ENCODE measurements at regions not wholly inside any gene's neighbourhood (a gene's known extent, or its start where the extent isn't known, plus 50 kb on each side); places are given as distances from the start of the nearest gene placed in this dataset.

- H3K4me1 ChIP-seq (ENCODE audit: control insufficient read depth in 1 of 2, insufficient read depth in 2 of 2, low read length in 2 of 2): no peaks in the 10 kb centered on the region
- H3K79me2 ChIP-seq (ENCODE audit: insufficient read depth, low read length): no peaks in the 10 kb centered on the region
- H3K4me2 ChIP-seq (replicated peaks; ENCODE audit: extremely low read depth, low read length, poor library complexity, severe bottlenecking): no peak overlapping the region
- H3K9ac ChIP-seq (ENCODE audit: insufficient read depth, low read length, poor library complexity, severe bottlenecking): no peak overlapping the region
- no peak overlapping the region for H3K4me3 ChIP-seq (replicated peaks in 1 of 3; ENCODE audit: low read depth in 2 of 3, low read length in 3 of 3)
- no peaks in the 10 kb centered on the region for H3K36me3 ChIP-seq (replicated peaks in 1 of 2; ENCODE audit: control insufficient read depth in 1 of 2, insufficient read depth in 2 of 2, low read length in 2 of 2)
- peaks cover 15 to 17% of the 10 kb centered on the region in 2 donors for H3K9me3 ChIP-seq (replicated peaks in 1 of 2; ENCODE audit: control insufficient read depth in 1 of 2, insufficient read depth in 1 of 2, low read length in 2 of 2)
- WGBS (ENCODE audit: insufficient coverage): no CpG with 5 or more reads among the region's 3 CpGs
- intact Hi-C loops (cut with micrococcal nuclease): no loop called here
- no peak for TF ChIP-seq CTCF (IDR thresholded peaks at IDR 0.05)
- DNase-seq: no peak
- Mint-ChIP-seq H3K9me3 (peaks cover 0 to 14% (median 8%) of the 10 kb centered on the region in 7 donors), H3K27ac (no peak overlapping the region), H3K4me3 (no peak overlapping the region), H3K4me1 (no peaks in the 10 kb centered on the region), H3K36me3 (no peaks in the 10 kb centered on the region), H3K27me3 (ENCODE audit: low read depth in 3 of 3) (no peaks in the 10 kb centered on the region)
- no peaks in the 10 kb centered on the region for H4K20me1 ChIP-seq (ENCODE audit: insufficient read depth, low read length)
- H3K27me3 ChIP-seq (ENCODE audit: control insufficient read depth in 2 of 2, insufficient read depth in 2 of 2, low read length in 2 of 2): no peaks in the 10 kb centered on the region
- H3K27ac ChIP-seq (ENCODE audit: low read depth in 1 of 2, low read length in 2 of 2): no peak overlapping the region
- H2AFZ ChIP-seq (ENCODE audit: insufficient read depth, low read depth, low read length, poor library complexity, severe bottlenecking): no peak overlapping the region
Observed at GRCh38 chr4:33339762-33340161, 2619.6 kb downstream of the PCDH7 start.

- no peak overlapping the region for H3K4me2 ChIP-seq (replicated peaks; ENCODE audit: extremely low read depth, low read length, poor library complexity, severe bottlenecking)
- Mint-ChIP-seq H3K27me3 (ENCODE audit: low read depth in 3 of 3) (no peaks in the 10 kb centered on the region), H3K9me3 (peaks cover 0 to 14% (median 8%) of the 10 kb centered on the region in 7 donors), H3K36me3 (no peaks in the 10 kb centered on the region), H3K27ac (no peak overlapping the region), H3K4me3 (no peak overlapping the region), H3K4me1 (no peaks in the 10 kb centered on the region)
- intact Hi-C loops (cut with micrococcal nuclease): no loop called here
- H3K4me3 ChIP-seq (replicated peaks in 1 of 3; ENCODE audit: low read depth in 2 of 3, low read length in 3 of 3): no peak overlapping the region
- H3K27me3 ChIP-seq (ENCODE audit: control insufficient read depth in 2 of 2, insufficient read depth in 2 of 2, low read length in 2 of 2): no peaks in the 10 kb centered on the region
- 73% methylated on average over 2 of the region's 5 CpGs for WGBS (ENCODE audit: insufficient coverage)
- H3K27ac ChIP-seq (ENCODE audit: low read depth in 1 of 2, low read length in 2 of 2): no peak overlapping the region
- no peaks in the 10 kb centered on the region for H4K20me1 ChIP-seq (ENCODE audit: insufficient read depth, low read length)
- no peak overlapping the region for H3K9ac ChIP-seq (ENCODE audit: insufficient read depth, low read length, poor library complexity, severe bottlenecking)
- H3K79me2 ChIP-seq (ENCODE audit: insufficient read depth, low read length): no peaks in the 10 kb centered on the region
- TF ChIP-seq CTCF (IDR thresholded peaks at IDR 0.05): no peak
- H3K4me1 ChIP-seq (ENCODE audit: control insufficient read depth in 1 of 2, insufficient read depth in 2 of 2, low read length in 2 of 2): no peaks in the 10 kb centered on the region
- H2AFZ ChIP-seq (ENCODE audit: insufficient read depth, low read depth, low read length, poor library complexity, severe bottlenecking): no peak overlapping the region
- no peaks in the 10 kb centered on the region for H3K36me3 ChIP-seq (replicated peaks in 1 of 2; ENCODE audit: control insufficient read depth in 1 of 2, insufficient read depth in 2 of 2, low read length in 2 of 2)
- DNase-seq: no peak
- H3K9me3 ChIP-seq (replicated peaks in 1 of 2; ENCODE audit: control insufficient read depth in 1 of 2, insufficient read depth in 1 of 2, low read length in 2 of 2): peaks cover 15 to 17% of the 10 kb centered on the region in 2 donors
Observed at GRCh38 chr4:33340168-33340567, 2620.0 kb downstream of the PCDH7 start.
